Right lobe of liver (tissue), 4 donors: ENCODE measurements at regions not wholly inside any gene's neighbourhood (a gene's known extent, or its start where the extent isn't known, plus 50 kb on each side); places are given as distances from the start of the nearest gene placed in this dataset.

ENCODE experiments used
- POLR2A ChIP-seq: fragments of 450-650 bp; IDR thresholded peaks from one replicate; pipeline ENCODE4 v1.6.1; 2017; ENCODE audit warnings: antibody characterized with exemption, mild to moderate bottlenecking
- TF ChIP-seq, protein P1 (sequence below), 4 donors: fragments of 200-600 bp in 3 of 4; fragments of 450-650 bp in 1 of 4; IDR thresholded peaks; one replicate each; pipeline versions ENCODE4 v1.5.1 to v1.8.0; 2016 to 2022; ENCODE audit warnings: antibody characterized with exemption in 4 of 4, mild to moderate bottlenecking in 2 of 4
- donor health status: DM: no; HTN: no; CAD: no.
- donor health status: DM: no; HTN: no; CAD: no.
- donor health status: DM: no; HTN: yes; CAD: no.

DNA sequence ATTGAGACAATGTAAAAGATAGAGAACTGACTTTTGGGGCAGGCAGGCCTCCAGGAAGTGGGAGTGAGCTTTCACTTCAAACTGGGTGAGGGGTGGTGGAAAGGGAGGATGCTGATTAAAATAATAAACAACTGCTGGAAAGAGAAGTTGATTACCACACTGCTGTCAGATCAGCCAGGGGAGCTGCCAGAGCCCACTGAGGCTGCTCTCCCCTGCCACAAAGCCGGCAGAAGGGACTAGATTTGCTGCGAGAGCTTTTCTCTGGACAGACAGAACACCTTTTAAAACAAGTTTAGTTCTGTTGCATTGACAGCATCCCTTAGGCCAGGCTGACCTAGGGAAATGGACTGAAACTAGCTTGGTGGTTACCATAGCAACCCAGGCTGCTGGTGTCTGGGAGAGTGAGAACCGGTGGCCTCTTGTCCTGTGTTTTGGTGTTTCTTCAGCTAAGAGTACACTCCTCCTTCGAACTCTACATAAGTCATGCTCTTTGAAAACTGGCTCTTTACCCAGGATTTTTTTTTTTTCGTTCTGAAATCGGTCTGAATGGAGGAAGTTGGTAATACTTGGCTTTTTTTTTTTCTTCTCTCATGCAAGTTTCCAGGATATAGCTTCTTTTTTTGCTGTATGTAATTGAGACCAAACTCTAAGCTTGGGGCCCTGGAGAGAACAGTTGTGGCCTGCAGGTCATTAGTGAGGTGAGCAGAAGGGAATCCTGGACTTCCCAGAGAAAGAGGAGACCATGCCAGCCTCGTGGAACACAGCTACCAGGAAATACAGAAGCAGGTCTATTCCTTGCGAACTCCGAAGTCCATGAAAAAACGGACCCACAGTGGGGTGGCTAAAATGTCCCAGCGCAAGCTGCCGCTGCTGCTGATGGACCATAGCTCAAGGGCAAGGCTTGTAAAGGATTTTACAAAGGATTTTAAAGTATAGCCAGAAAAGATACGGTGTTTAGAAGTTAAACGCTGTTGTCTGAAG is 374.4 kb downstream of the UTRN start:
- TF ChIP-seq, protein P1, sequence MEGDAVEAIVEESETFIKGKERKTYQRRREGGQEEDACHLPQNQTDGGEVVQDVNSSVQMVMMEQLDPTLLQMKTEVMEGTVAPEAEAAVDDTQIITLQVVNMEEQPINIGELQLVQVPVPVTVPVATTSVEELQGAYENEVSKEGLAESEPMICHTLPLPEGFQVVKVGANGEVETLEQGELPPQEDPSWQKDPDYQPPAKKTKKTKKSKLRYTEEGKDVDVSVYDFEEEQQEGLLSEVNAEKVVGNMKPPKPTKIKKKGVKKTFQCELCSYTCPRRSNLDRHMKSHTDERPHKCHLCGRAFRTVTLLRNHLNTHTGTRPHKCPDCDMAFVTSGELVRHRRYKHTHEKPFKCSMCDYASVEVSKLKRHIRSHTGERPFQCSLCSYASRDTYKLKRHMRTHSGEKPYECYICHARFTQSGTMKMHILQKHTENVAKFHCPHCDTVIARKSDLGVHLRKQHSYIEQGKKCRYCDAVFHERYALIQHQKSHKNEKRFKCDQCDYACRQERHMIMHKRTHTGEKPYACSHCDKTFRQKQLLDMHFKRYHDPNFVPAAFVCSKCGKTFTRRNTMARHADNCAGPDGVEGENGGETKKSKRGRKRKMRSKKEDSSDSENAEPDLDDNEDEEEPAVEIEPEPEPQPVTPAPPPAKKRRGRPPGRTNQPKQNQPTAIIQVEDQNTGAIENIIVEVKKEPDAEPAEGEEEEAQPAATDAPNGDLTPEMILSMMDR (IDR thresholded peaks at IDR 0.05), result no peak
- TF ChIP-seq POLR2A, result no peak
